ENCODE measurements at regions not wholly inside any gene's neighbourhood (a gene's known extent, or its start where the extent isn't known, plus 50 kb on each side); places are given as distances from the start of the nearest gene placed in this dataset.

GRCh38 chr1:199295107-199295506 is 656.3 kb downstream of the PTPRC start:
- TF ChIP-seq POLR2A (IDR thresholded peaks at IDR 0.05) (no peak), POLR2AphosphoS5 (IDR thresholded peaks at IDR 0.05) (no peak)

All from upper lobe of left lung (tissue), 4 donors.